Caki2 (cell line): ENCODE measurements at regions not wholly inside any gene's neighbourhood (a gene's known extent, or its start where the extent isn't known, plus 50 kb on each side); places are given as distances from the start of the nearest gene placed in this dataset.

Experiments used
- DNase-seq: peaks from one replicate; pipeline ENCODE4 v3.0.0-alpha.2; 2015; ENCODE audit warnings: low read depth
- in situ Hi-C: cut with HindIII; loops from 2 replicates; pipeline ENCODE4 v1.10.0; 2016; ENCODE audit warnings: low sequenced_read_pairs, low pct_unique_long_range_greater_than_20kb, mixed read lengths

- in situ Hi-C loops: no loop called here
- DNase-seq: no peak
Observed at GRCh38 chr13:84934911-84935310, 864.3 kb downstream of the SLITRK6 start.

DNA sequence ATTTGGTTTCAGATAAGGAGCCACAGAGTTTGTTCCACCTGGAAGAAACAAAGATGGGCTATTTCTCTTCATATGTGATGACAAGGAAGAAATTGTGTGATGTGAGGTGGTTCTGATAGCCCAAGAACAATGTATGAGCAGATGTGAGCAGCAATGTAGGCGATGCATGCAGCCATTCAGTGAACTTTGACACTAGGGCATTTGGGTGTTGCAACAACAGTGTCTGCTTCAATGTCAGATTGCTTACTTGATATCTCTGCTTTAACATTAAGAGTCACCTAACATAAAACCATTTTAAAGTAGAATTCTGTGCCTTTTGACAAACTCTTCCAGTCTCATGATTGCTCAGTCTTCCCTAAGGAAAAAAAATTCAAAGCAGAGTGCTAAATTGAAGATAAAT is 865.4 kb downstream of the SLITRK6 start:
- in situ Hi-C loops: no loop called here

DNA sequence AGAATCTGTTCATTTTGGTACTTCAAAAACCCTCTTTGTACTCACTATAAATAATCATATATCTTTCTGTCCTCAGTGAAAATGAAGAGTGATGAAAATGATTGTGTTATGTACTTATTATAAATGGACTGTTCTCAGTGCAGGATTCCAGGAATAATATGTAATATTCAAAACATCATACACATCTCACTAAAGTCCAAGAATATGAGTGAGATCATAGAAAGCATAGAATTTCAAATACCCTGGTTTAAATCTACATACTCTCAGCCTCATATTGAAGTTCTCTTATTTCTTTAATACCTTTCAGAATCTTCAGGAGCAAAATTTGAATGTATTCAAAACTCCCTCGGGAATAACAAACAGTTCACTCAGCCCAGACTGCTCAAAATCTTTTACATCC is 868.0 kb downstream of the SLITRK6 start:
- in situ Hi-C loops: no loop called here
- DNase-seq: no peak

More for the DNA sequence above, 865.4 kb downstream of the SLITRK6 start:
- no peak for DNase-seq

DNA sequence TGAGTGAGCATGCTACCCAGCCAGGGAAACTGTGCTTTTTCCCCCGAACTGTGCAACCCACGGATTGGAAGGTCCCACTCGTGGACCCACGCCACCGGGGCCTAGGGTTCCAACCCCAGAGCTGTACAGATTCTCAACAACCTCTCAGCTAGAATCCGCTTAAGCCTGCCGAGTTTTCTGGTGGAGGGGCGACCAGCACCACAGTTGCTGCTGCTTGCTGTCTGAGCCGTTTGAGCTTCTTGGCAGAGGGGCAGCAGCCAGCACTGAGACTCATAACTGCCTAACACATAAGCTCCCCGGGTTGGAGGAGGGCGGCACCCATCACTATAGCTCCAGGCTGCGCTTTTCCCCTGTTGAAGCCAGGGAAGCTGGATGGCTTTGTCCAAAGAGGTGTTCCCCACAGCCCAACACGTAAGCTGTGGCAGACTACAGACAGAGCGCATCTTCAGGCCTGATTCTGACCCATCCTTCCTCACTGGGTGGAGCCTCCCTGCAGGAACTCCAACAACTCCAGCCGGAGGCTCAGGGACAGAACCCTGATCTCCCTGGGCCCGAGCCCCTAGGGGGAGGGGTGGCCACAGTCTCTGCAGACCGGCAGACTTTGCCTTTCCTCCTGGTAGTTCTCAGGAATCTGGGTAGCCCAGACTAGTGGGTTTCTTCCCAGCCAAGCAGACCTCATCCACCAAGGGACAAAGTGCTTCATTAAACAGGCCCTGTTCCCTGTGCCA is 871.6 kb downstream of the SLITRK6 start:
- in situ Hi-C loops: no loop called here
- no peak for DNase-seq

- in situ Hi-C loops: no loop called here
- no peak for DNase-seq
Observed at GRCh38 chr13:84925443-84925842, 873.8 kb downstream of the SLITRK6 start.

DNA sequence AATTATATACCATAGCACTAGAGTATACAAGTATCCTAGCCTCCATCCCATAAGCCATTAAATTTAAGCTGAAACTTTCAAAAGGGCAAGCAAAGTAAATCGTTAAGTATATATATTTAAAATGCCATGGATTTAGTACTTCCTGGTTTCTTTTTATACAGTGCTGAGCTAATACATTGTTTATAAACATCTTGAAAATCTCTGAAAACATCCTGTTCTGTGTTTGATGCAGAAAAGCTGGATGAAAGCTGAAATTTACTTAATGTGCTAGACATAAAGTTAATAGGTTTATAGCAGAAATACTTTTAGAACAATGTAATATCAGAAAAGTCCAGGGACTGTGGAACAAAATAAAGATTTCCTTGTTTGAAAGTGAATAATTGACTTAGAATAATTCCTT is 875.4 kb downstream of the SLITRK6 start:
- in situ Hi-C loops: no loop called here
- no peak for DNase-seq

- in situ Hi-C loops: no loop called here
- no peak for DNase-seq
Observed at GRCh38 chr13:84917252-84917878, 881.9 kb downstream of the SLITRK6 start.

- DNase-seq: no peak
- in situ Hi-C loops: no loop called here
Observed at GRCh38 chr13:84912720-84913119, 886.5 kb downstream of the SLITRK6 start.

GRCh38 chr13:84910423-84910822 is 888.8 kb downstream of the SLITRK6 start:
- in situ Hi-C loops: no loop called here
- DNase-seq: no peak

- in situ Hi-C loops: no loop called here
- DNase-seq: no peak
Observed at GRCh38 chr13:84903391-84903790, 895.8 kb downstream of the SLITRK6 start.

DNA sequence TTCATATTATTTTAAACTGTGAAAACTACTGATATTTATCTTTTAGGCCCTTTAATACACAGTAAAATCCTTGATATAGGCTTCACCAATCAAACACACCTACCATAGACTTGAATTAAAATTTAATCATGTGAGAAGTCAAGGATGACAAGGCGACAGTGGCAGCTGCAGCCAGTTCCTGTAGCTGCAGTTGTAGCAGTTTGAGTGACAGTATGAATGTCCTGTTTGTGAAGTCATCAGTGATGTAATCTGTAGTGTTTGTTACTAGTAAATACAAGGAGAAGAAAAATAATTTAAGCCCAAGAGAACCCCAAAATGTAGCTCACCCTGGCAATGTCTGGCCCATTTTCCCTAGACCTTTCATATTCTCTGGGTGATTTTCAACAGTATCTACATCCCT is 897.0 kb downstream of the SLITRK6 start:
- in situ Hi-C loops: no loop called here
- no peak for DNase-seq

DNA sequence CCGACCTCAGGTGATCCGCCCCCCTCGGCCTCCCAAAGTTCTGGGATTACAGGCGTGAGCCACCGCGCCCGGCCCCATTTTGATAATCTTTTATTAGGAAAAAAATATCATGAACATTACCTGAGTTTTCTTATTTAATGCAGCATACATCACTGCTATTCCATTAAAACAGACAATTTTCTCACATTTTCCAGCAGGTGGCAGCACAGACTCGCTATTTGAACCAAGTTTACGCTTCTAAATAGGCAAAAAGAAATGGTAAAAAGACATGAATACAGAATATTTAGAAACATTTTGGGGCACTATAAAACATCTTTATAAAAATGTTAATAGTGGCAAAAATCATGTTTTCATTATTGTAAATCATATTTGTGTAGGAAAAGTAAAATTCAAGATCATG is 903.1 kb downstream of the SLITRK6 start:
- peak; percentile 14 for DNase-seq
- in situ Hi-C loops: no loop called here

DNA sequence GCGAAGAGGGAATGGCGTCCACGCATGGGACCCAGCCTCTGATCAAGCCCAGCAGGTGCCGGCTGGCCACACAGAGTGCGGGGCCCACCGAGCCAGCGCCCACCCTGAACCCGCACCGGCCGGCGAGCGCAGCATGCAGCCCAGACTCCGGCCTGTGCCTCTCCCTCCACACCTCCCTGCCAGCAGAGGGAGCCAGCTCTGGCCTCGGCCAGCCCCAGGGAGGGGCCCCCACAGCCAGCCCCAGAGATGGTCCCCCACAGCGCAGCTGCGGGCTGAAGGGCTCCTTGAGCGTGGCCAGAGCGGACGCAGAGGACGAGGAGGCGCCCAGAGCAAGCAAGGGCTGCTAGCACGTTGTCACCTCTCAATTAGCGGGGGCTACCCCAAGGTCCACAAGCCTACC is 904.5 kb downstream of the SLITRK6 start:
- in situ Hi-C loops: no loop called here

GRCh38 chr13:84885868-84886267 is 913.4 kb downstream of the SLITRK6 start:
- DNase-seq: no peak
- in situ Hi-C loops: no loop called here

More for the DNA sequence above, 904.5 kb downstream of the SLITRK6 start:
- DNase-seq: no peak

GRCh38 chr13:84873951-84874350 is 925.3 kb downstream of the SLITRK6 start:
- DNase-seq: no peak
- in situ Hi-C loops: no loop called here

DNA sequence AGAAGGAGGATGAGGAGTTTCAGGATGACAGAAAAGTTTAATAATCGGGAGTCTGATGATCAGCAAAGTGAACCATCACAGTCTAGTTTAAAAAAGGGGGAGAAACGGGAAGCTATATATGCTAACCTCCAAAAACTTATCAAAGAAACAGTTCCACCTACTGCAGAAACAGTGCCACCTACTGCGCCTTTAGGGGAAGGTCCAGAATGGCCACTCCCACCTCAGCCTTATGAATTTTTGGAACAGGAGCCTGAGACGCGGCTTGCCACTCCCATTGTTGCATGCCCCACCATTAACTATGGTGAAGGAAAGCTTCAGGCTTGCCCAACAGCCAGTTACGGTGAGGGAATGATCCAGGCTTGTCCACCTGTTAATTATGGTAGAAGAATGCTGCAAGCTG is 929.0 kb downstream of the SLITRK6 start:
- in situ Hi-C loops: no loop called here
- DNase-seq: no peak

- in situ Hi-C loops: no loop called here
- no peak for DNase-seq
Observed at GRCh38 chr13:84867246-84867645, 932.0 kb downstream of the SLITRK6 start.

DNA sequence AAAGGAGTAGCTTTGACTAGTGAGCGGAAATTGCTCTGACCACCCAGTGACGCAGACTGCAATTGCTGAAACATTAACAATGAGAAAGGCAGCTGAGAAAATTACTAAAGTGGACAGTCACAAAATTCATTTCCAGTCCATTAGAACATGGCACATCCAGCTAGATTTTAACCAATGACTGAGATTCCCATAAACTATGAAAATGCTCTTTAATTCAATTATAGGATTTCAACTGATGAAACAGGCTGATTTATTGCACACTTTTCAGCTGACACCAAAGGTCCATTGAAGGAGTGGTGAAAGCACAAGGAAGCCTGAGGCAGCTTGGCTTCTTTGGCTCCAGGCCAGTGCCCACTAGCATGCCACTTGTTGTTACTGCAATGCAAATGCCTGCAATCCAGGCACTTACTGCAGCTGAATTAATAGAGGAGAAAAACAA is 933.4 kb downstream of the SLITRK6 start:
- in situ Hi-C loops: no loop called here
- no peak for DNase-seq

DNA sequence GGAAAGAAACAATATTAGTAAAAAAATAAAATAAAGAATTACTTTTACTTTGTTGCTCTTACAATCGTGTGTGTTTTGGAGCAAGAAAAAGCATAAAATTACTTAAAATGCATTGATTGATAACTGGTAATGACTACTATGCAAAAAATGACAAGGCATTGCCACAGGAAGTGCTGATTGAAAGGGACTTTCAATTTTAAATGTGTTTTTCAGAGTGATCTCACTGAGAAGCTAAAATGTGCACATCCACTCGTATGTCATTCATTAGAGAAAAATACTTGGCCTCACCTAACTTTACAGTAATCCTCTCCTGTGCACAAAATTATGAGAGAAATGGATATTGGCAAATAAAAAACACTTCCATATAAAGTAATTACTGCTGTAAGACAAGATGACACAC is 934.9 kb downstream of the SLITRK6 start:
- DNase-seq: no peak
- in situ Hi-C loops: no loop called here

GRCh38 chr13:84847107-84847506 is 952.1 kb downstream of the SLITRK6 start:
- in situ Hi-C loops: no loop called here
- DNase-seq: no peak
